NCI-H526 treated with DMSO at 0.1 percent for 48 hours (cell line): ENCODE measurements at regions not wholly inside any gene's neighbourhood (a gene's known extent, or its start where the extent isn't known, plus 50 kb on each side); places are given as distances from the start of the nearest gene placed in this dataset.

Experiments used
- DNase-seq: peaks from one replicate; lab custom pipeline; 2025; lab: John Stamatoyannopoulos, UW

- DNase-seq = no peak
These were observed 101.4 kb downstream of the BTC start for GRCh38 chr4:74692972-74693371.
